GM18909 (cell line): ENCODE measurements at regions not wholly inside any gene's neighbourhood (a gene's known extent, or its start where the extent isn't known, plus 50 kb on each side); places are given as distances from the start of the nearest gene placed in this dataset.
"Not testable (repeated sequence)": the region's sequence is repeated elsewhere in the genome, so short reads cannot be mapped to it uniquely, and the experiment has no call there.

Experiments used
- ATAC-seq: cut with Tn5 transposase; IDR thresholded peaks from one replicate; pipeline ENCODE4 v1.9.1; 2021; ENCODE audit warnings: mild to moderate bottlenecking; ENCODE audit not compliant: unreplicated experiment, poor library complexity

DNA sequence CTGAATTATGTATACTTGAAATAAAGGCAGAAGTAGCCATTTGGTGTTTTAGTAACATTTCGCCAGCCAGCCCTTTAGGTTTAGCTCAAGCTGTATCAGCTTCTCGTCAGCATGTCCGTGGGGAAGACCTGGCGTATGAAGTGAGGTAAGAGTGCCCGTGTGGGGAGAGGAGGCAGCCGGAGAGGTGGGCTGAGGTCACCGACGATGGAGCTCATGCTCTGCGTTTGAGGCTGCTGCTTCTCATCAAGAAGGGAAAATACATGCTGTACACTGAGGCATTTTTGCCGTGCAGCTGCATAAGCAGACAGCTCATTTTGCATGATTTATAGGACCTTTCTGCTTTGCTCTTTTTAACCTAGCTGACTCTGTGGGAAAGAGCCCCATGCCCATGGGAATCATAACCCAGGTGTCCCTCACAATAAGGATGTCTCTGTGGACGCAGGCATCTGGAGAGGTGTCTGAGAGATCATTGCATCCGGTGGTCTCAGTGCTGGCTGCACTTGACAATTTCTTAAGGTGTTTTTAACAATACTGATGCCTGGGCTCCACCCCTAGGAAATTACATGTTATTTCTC is 179.1 kb downstream of the ABCC12 start:
- ATAC-seq, result no peak

DNA sequence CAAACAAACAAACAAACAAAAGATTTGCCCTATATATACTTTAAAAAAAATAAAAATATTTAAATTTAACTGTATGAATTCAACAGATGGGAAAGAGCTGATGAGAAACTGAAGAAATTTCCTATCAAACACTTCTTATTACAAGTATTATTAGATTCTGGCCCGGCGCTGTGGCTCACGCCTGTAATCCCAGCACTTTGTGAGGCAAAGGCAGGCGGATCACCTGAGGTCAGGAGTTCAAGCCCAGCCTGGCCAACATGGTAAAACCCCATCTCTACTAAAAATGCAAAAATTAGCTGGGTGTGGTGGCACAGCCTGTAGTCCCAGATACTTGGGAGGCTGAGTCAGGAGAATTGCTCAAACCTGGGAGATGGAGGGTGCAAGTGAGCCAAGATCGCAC is 180.8 kb downstream of the ABCC12 start:
- not testable (repeated sequence) for ATAC-seq

DNA sequence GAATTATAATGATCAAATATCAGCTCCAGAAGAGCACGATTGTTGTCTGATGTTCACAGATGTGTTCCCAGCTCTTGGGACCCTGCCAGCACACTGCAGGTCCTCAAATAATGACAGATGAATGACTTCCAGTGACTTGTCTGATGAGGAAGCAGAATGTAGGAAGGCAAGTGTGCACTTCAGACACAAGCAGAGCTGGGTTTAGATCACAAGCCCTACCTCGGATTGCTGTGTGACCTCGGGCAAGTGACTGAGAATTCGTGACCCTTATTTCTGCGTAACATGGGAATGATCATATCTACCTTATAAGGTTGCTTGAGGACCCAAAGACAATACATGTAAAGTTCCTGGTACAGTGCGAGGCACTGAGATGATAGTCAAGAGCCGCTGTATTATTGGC is 182.2 kb downstream of the ABCC12 start:
- ATAC-seq, result no peak

DNA sequence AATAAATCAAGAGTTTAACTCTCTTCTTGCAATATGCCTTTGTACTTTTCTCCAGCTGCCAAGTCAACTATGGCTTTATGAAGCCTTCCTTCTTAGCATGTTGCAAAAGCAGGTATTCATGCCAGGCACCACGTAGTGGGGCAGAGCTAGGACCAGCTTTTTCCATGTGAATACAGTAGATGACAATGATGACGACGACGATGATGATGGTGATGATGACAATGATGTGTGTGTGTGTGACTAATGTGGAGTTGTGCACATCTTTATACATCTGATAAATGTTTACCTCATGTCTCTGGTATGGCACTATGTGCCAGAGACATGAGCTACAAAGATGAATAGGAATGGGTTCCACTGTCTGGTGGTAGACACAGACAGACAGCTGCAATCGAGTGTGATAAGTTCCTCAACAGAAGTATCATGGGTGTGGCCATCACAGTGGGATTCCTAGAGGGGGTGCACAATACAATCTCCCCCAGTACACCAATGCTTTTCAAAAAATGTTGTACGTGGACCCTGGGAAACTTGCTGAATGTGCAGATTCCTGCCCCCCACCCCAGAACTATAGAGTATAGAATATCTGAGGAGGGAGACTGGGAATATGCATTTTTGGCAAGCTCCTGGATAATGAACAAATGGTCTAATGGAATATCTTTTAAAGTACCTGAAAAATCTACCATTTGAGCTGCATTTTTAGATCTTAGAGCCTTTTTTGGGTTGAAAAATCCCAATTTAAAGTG is 183.4 kb downstream of the ABCC12 start:
- ATAC-seq, result no peak

DNA sequence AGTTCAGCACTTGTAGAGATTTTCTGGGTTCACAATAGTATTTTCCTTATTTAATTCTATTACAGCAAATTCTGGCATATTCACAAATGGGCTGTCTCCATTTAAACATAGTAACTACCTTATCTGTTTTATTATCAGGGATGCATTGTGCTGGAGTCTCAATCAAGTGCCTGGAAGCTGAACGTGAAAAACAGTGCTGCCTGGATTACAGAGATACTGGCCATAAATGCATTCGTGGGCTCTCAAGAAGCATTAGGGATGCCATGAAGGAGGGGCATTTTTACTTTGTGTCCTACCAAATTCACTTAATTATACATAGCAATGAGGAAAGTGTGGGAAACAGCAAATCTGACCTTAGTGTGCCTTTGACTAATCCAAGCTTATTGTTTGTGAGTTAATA is 184.6 kb downstream of the ABCC12 start:
- no peak for ATAC-seq

DNA sequence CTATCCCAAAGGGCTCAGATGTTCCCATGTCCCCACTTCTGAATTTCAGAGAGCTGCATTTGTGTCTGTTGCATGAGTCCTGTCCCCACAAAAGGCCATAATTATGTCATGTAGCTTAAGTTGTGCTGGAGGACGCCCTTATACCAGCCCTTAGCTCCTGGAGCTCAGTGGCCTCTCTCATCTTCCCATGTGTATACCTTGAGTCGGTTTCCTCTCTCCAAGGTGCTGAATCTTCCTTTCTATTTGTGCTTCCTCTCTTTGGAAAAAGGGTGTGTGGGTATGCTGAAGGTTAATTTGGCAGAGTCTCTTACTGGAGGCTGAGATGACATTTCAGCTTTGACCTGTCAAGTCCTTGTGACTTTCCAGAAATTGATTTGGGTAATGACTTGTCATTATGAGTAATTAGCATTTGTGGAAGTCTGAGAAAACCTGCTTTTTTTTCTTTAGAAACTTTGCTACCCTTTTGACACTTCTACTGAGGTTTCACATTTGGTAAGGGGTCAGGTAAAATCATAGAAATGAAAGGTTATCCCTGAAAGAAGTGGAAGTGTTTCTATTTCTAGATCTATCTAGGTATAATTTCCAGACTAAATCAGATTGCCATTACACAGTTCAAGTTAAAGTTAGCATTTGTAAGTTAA is 185.4 kb downstream of the ABCC12 start:
- no peak for ATAC-seq

DNA sequence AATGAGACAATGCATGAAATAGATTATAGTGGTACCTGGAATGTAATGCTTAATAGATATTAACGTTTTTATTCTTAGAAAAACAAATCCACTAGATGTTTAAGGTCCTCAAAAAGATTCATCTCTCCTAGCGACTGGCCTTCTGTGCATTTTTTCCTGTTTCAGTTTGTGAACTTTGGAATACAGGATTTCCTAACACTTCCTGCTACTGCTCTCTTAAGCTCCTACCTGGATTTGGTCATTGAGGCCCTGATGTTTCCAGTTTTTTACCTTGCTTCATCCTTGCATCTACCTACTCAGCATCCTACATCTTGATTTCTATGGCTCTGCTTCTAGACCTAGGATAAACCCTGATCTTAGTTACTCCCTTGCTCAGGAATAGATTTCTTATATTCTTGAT is 188.4 kb downstream of the ABCC12 start:
- ATAC-seq, result no peak

DNA sequence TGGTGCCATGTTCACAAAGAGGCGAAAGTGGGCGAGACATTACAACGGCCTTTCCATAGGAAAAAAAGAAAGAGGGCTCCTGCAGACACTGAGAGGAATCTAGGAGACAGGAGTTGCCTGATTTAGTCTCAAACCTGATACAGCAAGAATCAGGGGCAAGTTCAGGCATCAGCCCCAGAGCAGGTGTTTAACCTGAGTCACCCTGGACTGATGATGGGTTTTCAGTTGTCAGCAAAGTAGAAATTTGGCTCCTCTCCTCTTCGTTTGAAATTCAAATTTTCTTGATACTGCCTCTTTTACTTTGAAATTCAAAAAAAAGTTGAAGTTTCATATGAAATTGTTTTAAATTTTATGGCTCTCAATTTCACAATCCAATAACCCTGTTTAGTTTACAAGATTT is 189.5 kb downstream of the ABCC12 start:
- ATAC-seq, result no peak

DNA sequence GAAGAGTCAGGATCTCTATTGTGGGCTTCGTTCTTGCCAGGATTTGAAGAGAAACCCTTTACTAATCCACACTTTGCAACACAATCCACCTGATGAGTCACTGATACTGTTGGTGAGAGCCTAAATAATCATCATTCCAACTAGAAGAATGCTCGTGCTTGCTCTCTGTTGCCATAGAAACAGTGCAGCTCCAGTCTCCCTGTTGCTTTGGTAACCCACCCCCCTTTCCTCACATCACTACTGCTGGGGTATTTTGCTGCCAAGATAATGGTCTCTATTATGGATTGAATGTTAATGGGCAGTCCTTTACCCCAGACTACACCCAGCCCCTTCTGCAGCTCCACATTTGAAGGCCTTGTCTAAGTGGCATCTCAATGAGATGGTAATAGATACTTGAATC is 190.4 kb downstream of the ABCC12 start:
- no peak for ATAC-seq

DNA sequence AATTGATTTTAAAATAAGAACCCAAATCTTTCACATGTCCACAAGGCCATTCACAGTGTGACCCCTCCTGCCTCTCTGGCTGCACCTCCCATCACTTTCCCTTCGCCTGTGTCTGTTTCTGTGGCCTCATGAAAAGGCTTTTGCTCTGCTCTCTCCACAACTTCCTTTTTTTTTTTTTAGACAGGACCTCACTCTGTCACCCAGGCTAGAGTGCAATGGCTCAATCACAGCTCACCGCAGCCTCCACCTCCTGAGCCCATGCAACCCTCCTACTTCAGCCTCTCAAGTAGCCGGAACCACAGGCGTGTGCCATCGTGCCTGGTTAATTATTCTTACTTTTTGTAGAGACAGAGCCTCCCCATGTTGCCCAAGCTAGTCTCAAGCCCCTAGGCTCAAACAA is 197.1 kb downstream of the ABCC12 start:
- no peak for ATAC-seq

DNA sequence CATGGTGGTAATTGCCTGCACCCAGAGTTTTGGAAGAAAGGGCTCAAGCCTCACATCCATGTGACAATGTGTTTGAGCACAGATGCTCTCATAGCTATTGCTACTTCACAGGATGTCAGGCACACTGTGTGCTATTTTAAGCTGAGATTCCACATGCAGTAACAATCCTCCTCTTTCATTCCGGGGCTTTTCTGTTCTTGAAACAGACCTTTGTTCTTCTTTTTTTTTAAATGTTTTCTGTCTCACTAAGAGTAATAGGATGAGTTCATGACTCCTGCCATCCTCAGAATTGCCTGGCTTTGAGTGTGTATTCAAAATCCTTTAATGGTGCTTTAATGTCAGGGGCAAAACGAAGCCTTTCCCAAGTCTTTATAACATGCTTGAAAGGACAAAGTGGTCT is 198.9 kb downstream of the ABCC12 start:
- ATAC-seq, result no peak

DNA sequence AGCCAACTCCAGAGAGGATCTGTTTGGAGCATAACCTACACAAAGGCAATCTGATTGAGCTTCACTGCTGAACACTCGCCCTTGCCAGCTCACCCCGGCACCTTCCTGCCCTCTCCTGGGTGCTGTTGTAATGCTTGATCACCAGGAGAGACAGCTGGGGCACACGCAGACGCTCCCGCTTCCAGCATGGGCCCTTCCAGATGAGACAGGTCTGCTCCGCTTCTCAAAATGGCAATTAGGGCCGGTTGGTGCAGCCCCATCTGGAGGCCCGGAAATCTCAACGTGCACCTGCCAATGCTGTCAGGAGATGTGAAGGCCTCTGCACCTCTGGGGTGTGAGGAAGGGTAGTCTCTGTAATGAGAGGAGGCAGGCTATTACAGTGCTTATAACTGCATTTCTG is 206.1 kb downstream of the ABCC12 start:
- ATAC-seq, result no peak

DNA sequence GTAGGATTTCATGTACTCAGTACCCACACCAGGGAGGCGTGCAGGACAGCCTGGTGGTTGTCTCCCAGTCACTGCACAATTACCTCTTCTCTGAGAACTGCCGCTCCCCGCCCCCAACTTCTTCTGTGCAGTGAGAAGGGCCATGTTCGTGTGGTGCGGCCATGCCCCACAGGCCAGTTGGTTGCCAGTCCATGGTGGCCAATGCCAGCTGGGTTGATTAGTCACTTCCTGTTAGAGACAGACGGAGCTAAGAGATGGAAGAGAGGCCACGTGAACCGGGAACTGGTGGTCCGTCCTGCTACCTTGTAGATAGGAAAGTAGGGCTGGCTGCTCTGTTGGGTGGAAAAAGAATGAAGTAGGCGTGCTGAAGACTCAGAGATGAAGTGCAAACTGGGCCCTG is 206.5 kb downstream of the ABCC12 start:
- ATAC-seq, result no peak

DNA sequence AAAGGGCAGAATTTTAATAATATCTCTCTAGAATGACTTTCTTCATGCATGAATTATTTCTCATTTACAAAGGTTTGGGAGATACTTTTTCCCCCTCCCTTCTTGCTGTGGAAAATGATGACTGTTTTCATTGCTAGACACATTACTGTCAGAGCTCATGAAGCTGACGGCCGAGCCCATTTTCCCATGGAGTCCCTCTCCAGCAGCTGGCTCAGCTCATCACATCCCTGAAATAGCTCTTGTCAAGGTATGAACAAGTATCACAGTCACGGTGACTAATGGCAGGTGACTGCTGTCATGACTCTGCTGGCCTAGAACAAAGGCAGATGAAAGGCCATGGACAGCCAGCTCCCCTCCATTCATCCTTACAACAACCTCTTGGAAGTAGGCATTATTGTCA is 208.1 kb downstream of the ABCC12 start:
- no peak for ATAC-seq

DNA sequence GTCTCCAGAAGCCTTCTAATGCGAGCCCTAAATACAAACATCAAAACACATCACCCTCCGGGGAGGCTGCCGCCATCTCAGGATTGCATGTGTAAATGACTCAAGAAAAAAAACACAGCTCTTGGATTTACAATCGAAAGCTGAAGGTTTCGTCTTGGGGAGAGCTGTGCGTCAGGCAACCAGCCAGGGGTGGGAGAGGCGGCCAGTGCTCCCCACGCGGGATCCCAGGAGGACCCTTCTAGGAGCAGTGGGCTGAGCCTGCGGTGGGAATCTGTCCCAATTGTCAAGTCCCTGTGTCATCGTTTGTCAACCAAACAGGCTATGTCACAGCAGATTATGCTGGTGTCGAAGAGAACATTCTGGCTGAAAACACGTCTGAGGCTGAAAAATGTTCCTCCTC is 209.7 kb downstream of the ABCC12 start:
- ATAC-seq, result no peak

DNA sequence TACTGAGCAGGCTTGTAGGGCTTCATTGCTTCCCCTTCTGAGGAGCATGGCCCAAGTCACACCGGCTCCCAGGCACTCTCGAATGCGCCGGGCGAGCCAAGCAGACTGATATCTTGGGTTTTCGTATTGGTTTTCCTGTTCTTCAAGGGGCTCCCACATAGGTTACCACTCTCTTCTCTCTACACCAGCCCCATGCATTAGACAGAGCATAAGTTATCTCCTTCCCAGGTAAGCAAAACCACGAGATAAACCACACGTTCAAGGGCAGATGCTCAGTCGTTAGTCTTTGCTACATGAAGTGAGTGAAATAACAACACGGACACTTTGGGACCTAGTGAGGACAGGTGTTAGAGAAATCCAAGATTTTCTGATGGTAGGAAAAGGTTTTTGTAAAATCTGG is 211.2 kb downstream of the ABCC12 start:
- no peak for ATAC-seq

DNA sequence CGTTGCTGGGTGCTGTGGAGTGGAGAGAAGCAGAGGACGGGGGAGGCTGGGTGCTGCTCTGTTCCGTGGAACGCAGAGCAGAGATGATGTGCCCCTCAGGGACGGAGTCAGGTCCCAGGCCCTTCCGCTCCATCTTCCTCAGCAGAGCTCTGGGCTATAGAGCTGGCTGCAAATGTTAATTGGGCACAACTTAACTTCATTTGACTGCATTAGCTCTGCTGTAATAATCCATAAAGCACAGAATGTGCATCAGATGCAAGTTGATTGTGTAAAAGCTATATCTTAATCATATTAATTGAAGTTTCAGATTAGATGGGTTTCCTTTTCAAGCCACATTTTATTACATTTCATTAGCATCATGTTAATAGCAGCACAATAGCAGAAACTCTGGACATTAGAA is 212.6 kb downstream of the ABCC12 start:
- ATAC-seq, result no peak

DNA sequence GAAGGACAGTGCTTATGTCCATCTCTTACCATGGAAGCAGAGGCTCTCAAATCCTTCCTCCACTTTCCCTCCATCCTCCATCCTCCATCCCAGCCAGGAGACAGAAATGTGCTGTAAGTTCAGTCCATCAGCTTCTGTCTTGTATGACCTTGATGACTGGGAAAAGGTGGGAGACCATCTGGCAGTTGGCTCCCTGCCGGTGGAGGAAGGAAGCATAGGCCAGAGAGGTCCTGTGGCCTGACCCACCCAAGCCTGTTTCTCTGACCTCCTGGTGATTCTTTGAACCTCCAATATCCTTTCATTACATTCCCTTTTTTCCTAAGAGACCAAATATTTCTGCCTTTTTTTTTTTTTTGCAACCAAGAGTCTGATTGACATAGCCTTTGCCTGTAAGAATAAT is 215.3 kb downstream of the ABCC12 start:
- ATAC-seq, result no peak

DNA sequence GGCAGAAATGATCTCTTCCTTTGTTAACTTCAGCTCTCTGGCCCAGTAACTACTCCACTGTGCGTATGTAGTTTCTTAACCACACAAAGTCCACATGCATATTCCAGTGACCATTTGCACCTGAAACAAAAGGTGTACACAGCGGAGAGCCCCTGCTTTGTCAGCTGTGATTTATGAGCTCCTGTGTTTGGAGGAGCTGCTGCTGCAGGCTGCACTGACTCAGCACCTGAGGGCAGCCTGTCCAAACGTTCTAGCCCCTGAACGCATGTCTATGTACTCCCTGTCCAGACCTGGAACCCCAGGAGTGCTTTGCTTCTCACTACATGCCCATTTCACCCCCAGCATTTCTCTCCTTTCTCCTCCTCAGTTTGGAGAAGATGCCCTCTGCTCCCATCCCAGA is 216.1 kb downstream of the ABCC12 start:
- no peak for ATAC-seq

DNA sequence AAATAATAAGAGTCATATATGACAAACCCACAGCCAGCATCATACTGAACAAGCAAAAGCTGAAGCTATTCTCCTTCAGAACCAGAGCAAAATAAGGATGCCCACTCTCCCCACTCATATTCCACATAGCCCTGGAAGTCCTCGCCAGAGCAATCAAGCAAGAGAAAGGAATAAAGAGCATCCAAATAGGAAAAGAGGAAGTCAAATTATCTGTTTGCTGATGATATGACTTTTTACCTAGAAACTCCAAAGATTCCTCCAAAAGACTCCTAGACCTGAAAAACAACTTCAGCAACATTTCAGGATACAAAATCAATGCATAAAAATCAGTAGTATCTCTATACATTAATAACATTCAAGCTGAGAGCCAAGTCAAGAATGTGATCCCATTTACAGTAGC is 217.5 kb downstream of the ABCC12 start:
- no peak for ATAC-seq

DNA sequence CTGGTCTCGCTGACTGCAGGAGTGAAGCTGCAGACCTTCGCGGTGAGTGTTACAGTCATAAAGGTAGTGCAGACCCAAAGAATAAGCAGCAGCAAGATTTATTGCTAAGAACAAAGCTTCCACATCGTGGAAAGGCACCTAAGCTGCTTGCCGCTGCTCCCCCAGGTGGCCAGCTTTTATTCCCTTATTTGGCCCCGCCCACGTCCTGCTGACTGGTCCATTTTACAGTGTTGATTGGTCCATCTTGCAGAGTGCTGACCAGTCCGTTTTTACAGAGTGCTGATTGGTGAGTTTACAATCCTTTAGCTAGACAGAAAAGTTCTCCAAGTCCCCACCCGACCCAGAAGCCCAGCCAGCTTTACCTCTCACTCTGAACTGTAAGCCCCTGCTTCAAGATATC is 227.8 kb downstream of the ABCC12 start:
- no peak for ATAC-seq

DNA sequence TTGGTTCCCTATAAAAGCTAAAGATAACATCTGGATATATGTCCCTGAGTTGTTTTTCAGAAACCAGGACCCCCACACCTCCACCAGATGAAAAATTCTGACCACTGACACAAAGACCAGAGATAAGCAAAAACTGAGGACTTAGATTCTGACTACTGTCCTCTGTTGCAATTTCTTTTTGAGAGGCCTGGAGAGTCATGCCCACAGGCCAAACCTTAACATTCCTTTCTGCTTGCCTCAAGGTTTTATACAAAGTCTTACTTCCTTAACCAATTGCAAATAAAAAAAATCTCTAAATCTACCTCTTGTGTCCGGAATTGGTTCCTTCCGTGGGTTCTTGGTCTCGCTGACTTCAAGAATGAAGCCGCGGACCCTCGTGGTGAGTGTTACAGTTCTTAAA is 228.5 kb downstream of the ABCC12 start:
- no peak for ATAC-seq
